Loucy (cell line): ENCODE measurements at regions not wholly inside any gene's neighbourhood (a gene's known extent, or its start where the extent isn't known, plus 50 kb on each side); places are given as distances from the start of the nearest gene placed in this dataset.

Experiments used
- H2AFZ ChIP-seq: fragments of 200-600 bp; sonication (generic); 2 replicates; pipeline ENCODE4 v1.6.0; 2016; ENCODE audit warnings: antibody characterized with exemption, mild to moderate bottlenecking, low read length, moderate library complexity
- H3F3A ChIP-seq: fragments of 200-600 bp; 2 replicates; pipeline ENCODE4 v1.6.0; 2016; ENCODE audit warnings: antibody characterized with exemption, low read depth, mild to moderate bottlenecking
- H3K27me3 ChIP-seq: fragments of 200-600 bp; sonication (generic); 2 replicates; pipeline ENCODE4 v1.6.1; 2014; ENCODE audit warnings: low read length, mild to moderate bottlenecking; ENCODE audit not compliant: insufficient read depth, poor library complexity, severe bottlenecking
- H3K36me3 ChIP-seq: fragments of 200-600 bp; sonication (generic); 2 replicates; pipeline ENCODE4 v1.6.1; 2016; ENCODE audit warnings: low read length; ENCODE audit not compliant: insufficient read depth
- H3K4me1 ChIP-seq: fragments of 200-600 bp; sonication (generic); 2 replicates; pipeline ENCODE4 v1.5.1; 2014; ENCODE audit warnings: low read length, mild to moderate bottlenecking; ENCODE audit not compliant: insufficient read depth, poor library complexity, severe bottlenecking
- H3K4me2 ChIP-seq: fragments of 200-600 bp; sonication (generic); 2 replicates; pipeline ENCODE4 v1.6.0; 2014; ENCODE audit warnings: antibody characterized with exemption, low read length, low read depth, mild to moderate bottlenecking; ENCODE audit not compliant: poor library complexity, severe bottlenecking
- H3K4me3 ChIP-seq: fragments of 200-600 bp; sonication (generic); 2 replicates; pipeline ENCODE4 v1.5.1; 2014; ENCODE audit warnings: low read length, mild to moderate bottlenecking, mixed read lengths; ENCODE audit not compliant: poor library complexity, severe bottlenecking
- H3K79me2 ChIP-seq: fragments of 200-600 bp; sonication (generic); 2 replicates; pipeline ENCODE4 v1.6.1; 2014; ENCODE audit warnings: low read length; ENCODE audit not compliant: insufficient read depth
- H3K9ac ChIP-seq: fragments of 200-600 bp; sonication (generic); 2 replicates; pipeline ENCODE4 v1.6.0; 2014; ENCODE audit warnings: mild to moderate bottlenecking, low read depth, low read length, moderate library complexity; ENCODE audit not compliant: poor library complexity, severe bottlenecking
- H3K9me2 ChIP-seq: fragments of 200-600 bp; sonication (generic); replicated peaks from 2 replicates; pipeline ENCODE4 v1.6.1; 2016; ENCODE audit warnings: low read depth, low read length, mixed read lengths
- H3K9me3 ChIP-seq: fragments of 200-600 bp; sonication (generic); 2 replicates; pipeline ENCODE4 v1.6.1; 2014; ENCODE audit warnings: mild to moderate bottlenecking, antibody characterized with exemption, low read length, low read depth; ENCODE audit not compliant: insufficient read depth
- H4K20me1 ChIP-seq: fragments of 200-600 bp; sonication (generic); 2 replicates; pipeline ENCODE4 v1.6.0; 2014; ENCODE audit warnings: antibody characterized with exemption, low read length, mild to moderate bottlenecking; ENCODE audit not compliant: insufficient read depth, poor library complexity, severe bottlenecking
- EZH2phosphoT487 ChIP-seq: fragments of 200-600 bp; IDR thresholded peaks from 2 replicates; pipeline ENCODE4 v1.6.1; 2018; ENCODE audit warnings: antibody characterized with exemption, mild to moderate bottlenecking, moderate library complexity, borderline replicate concordance
- TF ChIP-seq, protein P1 (sequence below): fragments of 200-600 bp; sonication (generic); conservative IDR thresholded peaks from 2 replicates; pipeline ENCODE4 v1.5.1; 2014; ENCODE audit warnings: mild to moderate bottlenecking, antibody characterized with exemption, low read length

DNA sequence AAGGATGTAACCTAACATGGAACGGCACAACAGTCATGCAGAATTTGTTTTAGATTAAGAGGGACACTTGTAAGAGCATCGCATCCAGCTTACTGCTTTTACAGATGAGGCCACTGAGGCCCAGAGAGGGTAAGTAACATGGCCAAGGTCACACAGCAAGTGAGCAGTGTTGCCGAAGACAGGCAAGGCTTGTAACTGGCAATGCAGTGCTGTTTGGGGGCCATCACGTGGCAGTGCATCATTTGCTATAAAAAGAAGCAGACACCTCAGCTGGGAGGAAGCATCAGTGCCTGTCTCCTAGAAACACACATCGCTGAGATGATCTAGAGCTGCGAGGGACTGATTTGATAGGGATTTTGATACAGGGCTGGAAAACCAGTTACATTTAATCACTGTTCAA, 108.2 kb upstream of the PROK2 start:
- Histone ChIP-seq H2AFZ (no peak overlapping the region), H3K4me2 (no peak overlapping the region), H3K9me2 (no peaks in the 10 kb centered on the region), H4K20me1 (no peaks in the 10 kb centered on the region), H3K4me3 (no peak overlapping the region), H3K4me1 (no peaks in the 10 kb centered on the region), H3K79me2 (no peaks in the 10 kb centered on the region), H3K9me3 (no peaks in the 10 kb centered on the region), H3F3A (no peaks in the 10 kb centered on the region), H3K36me3 (no peaks in the 10 kb centered on the region), H3K9ac (no peak overlapping the region), H3K27me3 (no peaks in the 10 kb centered on the region)
- TF ChIP-seq EZH2phosphoT487 = no peak
- TF ChIP-seq, protein P1, sequence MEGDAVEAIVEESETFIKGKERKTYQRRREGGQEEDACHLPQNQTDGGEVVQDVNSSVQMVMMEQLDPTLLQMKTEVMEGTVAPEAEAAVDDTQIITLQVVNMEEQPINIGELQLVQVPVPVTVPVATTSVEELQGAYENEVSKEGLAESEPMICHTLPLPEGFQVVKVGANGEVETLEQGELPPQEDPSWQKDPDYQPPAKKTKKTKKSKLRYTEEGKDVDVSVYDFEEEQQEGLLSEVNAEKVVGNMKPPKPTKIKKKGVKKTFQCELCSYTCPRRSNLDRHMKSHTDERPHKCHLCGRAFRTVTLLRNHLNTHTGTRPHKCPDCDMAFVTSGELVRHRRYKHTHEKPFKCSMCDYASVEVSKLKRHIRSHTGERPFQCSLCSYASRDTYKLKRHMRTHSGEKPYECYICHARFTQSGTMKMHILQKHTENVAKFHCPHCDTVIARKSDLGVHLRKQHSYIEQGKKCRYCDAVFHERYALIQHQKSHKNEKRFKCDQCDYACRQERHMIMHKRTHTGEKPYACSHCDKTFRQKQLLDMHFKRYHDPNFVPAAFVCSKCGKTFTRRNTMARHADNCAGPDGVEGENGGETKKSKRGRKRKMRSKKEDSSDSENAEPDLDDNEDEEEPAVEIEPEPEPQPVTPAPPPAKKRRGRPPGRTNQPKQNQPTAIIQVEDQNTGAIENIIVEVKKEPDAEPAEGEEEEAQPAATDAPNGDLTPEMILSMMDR = no peak

DNA sequence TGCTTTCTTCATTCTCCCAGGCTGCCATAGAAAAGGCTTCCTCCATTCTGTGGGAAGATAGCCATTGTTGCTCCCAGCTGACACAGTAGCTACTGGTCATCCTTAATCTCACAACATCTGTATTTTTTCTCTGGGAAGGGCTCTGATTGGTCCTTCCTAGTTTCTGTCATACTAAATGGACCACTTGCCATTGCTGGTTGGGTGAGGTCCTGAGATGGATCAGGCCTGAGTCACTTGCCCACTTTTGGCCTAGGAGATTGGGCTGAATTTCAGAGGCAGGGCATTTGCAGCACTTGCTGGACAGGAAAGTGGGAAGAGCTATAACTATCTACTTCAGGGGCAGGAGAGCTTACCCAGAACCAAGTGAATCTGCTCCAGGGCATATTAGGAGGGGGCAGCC, 106.5 kb upstream of the PROK2 start:
- Histone ChIP-seq H3K27me3 (no peaks in the 10 kb centered on the region), H4K20me1 (no peaks in the 10 kb centered on the region), H3F3A (no peaks in the 10 kb centered on the region), H3K9ac (no peak overlapping the region), H3K9me3 (no peaks in the 10 kb centered on the region), H2AFZ (no peak overlapping the region), H3K4me3 (no peak overlapping the region), H3K4me1 (no peaks in the 10 kb centered on the region), H3K9me2 (no peaks in the 10 kb centered on the region), H3K4me2 (no peak overlapping the region), H3K36me3 (no peaks in the 10 kb centered on the region), H3K79me2 (no peaks in the 10 kb centered on the region)
- TF ChIP-seq, protein P1 = no peak
- TF ChIP-seq EZH2phosphoT487 = no peak

DNA sequence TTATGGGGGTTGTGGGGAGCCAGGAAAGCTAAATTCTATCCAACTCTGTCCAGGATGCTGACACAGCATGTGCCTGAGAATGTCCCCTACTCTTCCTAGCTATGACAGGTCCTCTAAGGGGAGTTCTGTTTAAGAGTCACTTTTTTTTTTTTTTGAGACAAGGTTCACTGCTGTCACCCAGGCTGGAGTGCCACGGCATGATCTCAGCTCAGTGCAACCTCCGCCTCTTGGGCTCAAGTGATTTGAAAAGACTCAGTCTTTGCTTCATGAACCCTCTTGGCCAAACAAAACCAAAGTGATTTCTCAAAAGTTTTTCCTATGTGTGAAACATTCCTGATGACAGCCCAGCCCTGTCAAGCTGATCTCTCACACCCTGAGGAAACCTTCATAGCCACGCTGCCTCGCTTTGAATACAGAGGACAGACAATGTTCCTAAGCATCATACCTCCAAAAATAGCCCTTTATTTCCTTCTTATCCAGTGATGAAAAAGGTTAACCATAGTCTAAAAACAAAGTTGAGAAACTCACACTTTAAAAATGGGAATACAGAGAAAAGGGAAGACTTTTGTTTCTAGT, 105.5 kb upstream of the PROK2 start:
- Histone ChIP-seq H3K4me3 (no peak overlapping the region), H3K79me2 (no peaks in the 10 kb centered on the region), H3K4me1 (no peaks in the 10 kb centered on the region), H3K4me2 (no peak overlapping the region), H3K9me2 (no peaks in the 10 kb centered on the region), H4K20me1 (no peaks in the 10 kb centered on the region), H3K9me3 (no peaks in the 10 kb centered on the region), H2AFZ (no peak overlapping the region), H3K36me3 (no peaks in the 10 kb centered on the region), H3F3A (no peaks in the 10 kb centered on the region), H3K27me3 (no peaks in the 10 kb centered on the region), H3K9ac (no peak overlapping the region)
- no peak for TF ChIP-seq EZH2phosphoT487
- TF ChIP-seq, protein P1 = no peak
